Type B pancreatic cell (in vitro differentiated cells): ENCODE measurements at regions not wholly inside any gene's neighbourhood (a gene's known extent, or its start where the extent isn't known, plus 50 kb on each side); places are given as distances from the start of the nearest gene placed in this dataset.

Experiments
- DNase-seq: peaks from one replicate; pipeline ENCODE4 v3.0.0; 2021; ENCODE audit warnings: mixed read lengths; ENCODE audit not compliant: unreplicated experiment; ENCODE audit errors: extremely low spot score
- H3K27ac Mint-ChIP-seq: 2 replicates; pipeline ENCODE4 v1.8.0; 2021; ENCODE audit warnings: mild to moderate bottlenecking, mixed read lengths
- H3K27me3 Mint-ChIP-seq: 2 replicates; pipeline ENCODE4 v1.8.0; 2021; ENCODE audit warnings: mixed read lengths
- H3K36me3 Mint-ChIP-seq: 2 replicates; pipeline ENCODE4 v1.8.0; 2021; ENCODE audit warnings: mixed read lengths
- H3K4me1 Mint-ChIP-seq: one replicate; pipeline ENCODE4 v1.8.0; 2021; ENCODE audit warnings: mixed read lengths; ENCODE audit not compliant: unreplicated experiment
- H3K4me3 Mint-ChIP-seq: 2 replicates; pipeline ENCODE4 v1.8.0; 2021; ENCODE audit warnings: mild to moderate bottlenecking, mixed read lengths
- H3K9me3 Mint-ChIP-seq: 2 replicates; pipeline ENCODE4 v1.8.0; 2021; ENCODE audit warnings: mixed read lengths
- TF ChIP-seq, protein P1 (sequence below): fragments of 200-600 bp; sonication (generic); conservative IDR thresholded peaks from 2 replicates; pipeline ENCODE4 v1.5.0; 2021; ENCODE audit warnings: antibody characterized with exemption, mild to moderate bottlenecking

DNA sequence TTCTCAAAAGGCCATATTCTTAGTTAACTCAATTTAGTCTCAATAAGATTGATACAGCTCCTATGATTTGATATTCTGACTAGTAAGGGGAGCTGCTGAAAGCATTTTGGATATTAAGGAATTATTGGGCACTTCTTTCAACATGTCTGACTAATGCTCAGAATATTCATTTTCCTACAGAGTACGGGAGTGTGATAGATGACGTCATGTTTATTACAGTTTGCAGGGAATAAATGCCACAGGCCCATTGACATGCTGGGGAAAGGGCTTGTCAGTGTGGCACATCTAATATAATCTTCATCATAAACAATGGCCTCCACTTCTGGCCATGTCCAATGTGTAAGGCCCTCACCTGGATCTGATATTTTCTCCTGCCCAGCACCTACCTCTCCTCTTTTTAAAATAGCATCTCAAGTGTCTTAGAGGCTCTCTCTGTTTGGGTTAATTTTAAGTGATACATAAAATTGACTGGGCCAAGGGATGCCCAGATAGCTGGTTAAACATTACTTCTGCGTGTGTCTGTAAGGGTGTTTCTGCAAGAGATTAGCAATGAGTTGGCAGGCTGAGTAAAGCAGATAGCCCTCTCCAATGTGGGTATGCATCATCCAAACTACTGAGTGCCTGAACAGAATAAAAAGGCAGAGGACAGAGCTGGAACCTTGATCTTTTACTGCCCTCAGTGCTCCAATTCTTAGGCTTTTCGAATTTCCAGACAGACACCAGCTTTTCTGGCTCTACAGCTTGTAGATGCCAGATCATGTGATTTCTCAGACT is 99.3 kb downstream of the SLC24A2 start:
- DNase-seq = no peak
- TF ChIP-seq, protein P1, sequence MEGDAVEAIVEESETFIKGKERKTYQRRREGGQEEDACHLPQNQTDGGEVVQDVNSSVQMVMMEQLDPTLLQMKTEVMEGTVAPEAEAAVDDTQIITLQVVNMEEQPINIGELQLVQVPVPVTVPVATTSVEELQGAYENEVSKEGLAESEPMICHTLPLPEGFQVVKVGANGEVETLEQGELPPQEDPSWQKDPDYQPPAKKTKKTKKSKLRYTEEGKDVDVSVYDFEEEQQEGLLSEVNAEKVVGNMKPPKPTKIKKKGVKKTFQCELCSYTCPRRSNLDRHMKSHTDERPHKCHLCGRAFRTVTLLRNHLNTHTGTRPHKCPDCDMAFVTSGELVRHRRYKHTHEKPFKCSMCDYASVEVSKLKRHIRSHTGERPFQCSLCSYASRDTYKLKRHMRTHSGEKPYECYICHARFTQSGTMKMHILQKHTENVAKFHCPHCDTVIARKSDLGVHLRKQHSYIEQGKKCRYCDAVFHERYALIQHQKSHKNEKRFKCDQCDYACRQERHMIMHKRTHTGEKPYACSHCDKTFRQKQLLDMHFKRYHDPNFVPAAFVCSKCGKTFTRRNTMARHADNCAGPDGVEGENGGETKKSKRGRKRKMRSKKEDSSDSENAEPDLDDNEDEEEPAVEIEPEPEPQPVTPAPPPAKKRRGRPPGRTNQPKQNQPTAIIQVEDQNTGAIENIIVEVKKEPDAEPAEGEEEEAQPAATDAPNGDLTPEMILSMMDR = no peak
- H3K4me3 Mint-ChIP-seq = no peak overlapping the region
- H3K27me3 Mint-ChIP-seq = no peaks in the 10 kb centered on the region
- no peak overlapping the region for H3K27ac Mint-ChIP-seq
- no peaks in the 10 kb centered on the region for H3K36me3 Mint-ChIP-seq
- no peaks in the 10 kb centered on the region for H3K4me1 Mint-ChIP-seq
- peaks cover 5% of the 10 kb centered on the region for H3K9me3 Mint-ChIP-seq

DNA sequence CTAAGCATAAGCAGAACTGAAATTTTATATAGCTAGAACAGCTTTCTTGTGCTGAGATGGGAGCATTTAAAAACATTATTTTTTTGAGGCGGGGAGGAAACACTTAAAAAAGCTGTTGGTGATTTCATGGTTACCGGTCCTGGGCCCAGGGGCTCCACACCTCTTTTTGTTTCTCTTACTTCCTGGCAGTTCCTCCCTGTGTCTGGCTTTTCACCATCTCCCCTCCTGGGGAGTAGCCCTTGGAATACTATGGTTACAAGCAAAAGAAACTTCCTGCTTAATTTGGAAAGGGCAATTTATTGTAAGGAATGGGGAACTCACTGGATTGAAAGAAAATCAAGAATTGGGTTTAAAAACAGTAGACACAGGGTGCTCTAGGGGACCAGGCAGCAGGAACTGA is 105.1 kb downstream of the SLC24A2 start:
- no peak overlapping the region for H3K27ac Mint-ChIP-seq
- peaks cover 3% of the 10 kb centered on the region for H3K27me3 Mint-ChIP-seq
- no peaks in the 10 kb centered on the region for H3K36me3 Mint-ChIP-seq
- H3K9me3 Mint-ChIP-seq = peaks cover 5% of the 10 kb centered on the region
- H3K4me3 Mint-ChIP-seq = no peak overlapping the region
- no peak for DNase-seq
- TF ChIP-seq, protein P1 = no peak
- H3K4me1 Mint-ChIP-seq = no peaks in the 10 kb centered on the region

DNA sequence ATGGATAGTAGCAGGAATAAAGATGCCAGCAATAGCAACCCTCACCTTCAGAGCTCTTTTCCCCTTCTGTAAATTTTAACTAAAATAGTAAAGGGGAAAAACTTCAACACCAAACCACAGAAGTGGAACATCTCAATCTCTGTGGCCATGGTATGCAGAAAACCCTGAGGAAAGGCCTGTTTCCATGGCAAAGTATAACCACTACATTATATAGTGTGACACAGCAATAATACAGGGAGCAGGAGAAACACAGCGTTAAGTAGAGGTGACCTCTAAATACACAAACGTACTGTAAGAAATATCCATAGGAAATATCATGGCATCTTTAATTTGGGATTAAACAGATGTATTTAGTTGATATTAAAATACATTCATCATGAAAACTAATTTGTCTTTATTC is 106.4 kb downstream of the SLC24A2 start:
- H3K27ac Mint-ChIP-seq = no peak overlapping the region
- no peaks in the 10 kb centered on the region for H3K4me1 Mint-ChIP-seq
- no peak overlapping the region for H3K4me3 Mint-ChIP-seq
- H3K9me3 Mint-ChIP-seq = peaks cover 5% of the 10 kb centered on the region
- DNase-seq = no peak
- peaks cover 3% of the 10 kb centered on the region for H3K27me3 Mint-ChIP-seq
- no peaks in the 10 kb centered on the region for H3K36me3 Mint-ChIP-seq
- TF ChIP-seq, protein P1 = no peak

DNA sequence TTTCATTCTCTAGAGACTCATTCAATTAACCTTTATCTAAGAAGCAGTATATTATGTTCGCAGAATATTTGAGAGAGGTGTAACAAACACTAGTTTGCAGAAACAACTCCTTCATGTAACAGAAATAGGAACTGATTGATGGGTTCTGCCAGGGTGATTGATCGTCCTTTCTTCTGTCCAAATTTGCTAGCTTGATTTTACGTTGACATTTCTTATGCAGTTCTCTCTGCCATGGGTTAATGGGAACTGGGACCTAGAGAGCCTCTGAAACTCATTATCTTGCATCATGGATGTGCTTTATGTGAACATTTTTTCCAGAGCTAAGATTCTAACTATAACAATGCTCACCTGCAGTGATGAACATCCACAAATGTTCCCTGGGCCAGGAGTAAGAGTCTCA is 107.0 kb downstream of the SLC24A2 start:
- no peak for DNase-seq
- Mint-ChIP-seq H3K4me1 (no peaks in the 10 kb centered on the region), H3K36me3 (no peaks in the 10 kb centered on the region), H3K9me3 (peaks cover 5% of the 10 kb centered on the region), H3K27me3 (peaks cover 3% of the 10 kb centered on the region), H3K27ac (no peak overlapping the region), H3K4me3 (no peak overlapping the region)
- TF ChIP-seq, protein P1 = no peak

DNA sequence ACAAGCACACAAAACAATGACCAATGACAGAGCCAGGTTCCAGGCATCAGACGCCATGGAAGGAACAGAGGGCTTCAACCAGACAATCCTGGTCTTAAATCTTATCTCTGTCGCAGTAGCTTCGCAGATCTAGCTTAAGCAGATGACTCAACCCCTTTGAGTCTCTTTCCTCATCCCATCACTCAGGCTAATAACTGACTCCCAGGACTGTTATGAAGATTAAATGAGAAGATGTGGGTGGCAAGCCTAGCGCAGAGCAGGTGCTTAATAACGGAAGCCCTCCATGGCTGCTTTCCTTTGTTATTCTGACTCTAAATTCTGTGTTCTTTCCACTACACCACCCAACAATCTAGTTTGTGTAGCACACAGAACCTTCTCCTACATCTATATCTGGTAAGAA is 110.9 kb downstream of the SLC24A2 start:
- no peak overlapping the region for H3K27ac Mint-ChIP-seq
- no peak for DNase-seq
- H3K9me3 Mint-ChIP-seq = no peaks in the 10 kb centered on the region
- H3K36me3 Mint-ChIP-seq = no peaks in the 10 kb centered on the region
- TF ChIP-seq, protein P1 = no peak
- H3K4me3 Mint-ChIP-seq = no peak overlapping the region
- peaks cover 3% of the 10 kb centered on the region for H3K27me3 Mint-ChIP-seq
- peaks cover 5% of the 10 kb centered on the region for H3K4me1 Mint-ChIP-seq
